ENCODE measurements at regions not wholly inside any gene's neighbourhood (a gene's known extent, or its start where the extent isn't known, plus 50 kb on each side); places are given as distances from the start of the nearest gene placed in this dataset.

- DNase-seq (ENCODE audit: low read depth in 1 of 2, low spot score in 1 of 2) = no peak
Measured at GRCh38 chr3:72152551-72153476, 367.9 kb upstream of the PROK2 start.

- DNase-seq (ENCODE audit: low read depth in 1 of 2, low spot score in 1 of 2) = no peak
Measured at GRCh38 chr3:72151465-72152238, 366.7 kb upstream of the PROK2 start.

GRCh38 chr3:72150634-72151412, 365.9 kb upstream of the PROK2 start:
- no peak for DNase-seq (ENCODE audit: low read depth in 1 of 2, low spot score in 1 of 2)

GRCh38 chr3:72149645-72150300, 364.8 kb upstream of the PROK2 start:
- DNase-seq (ENCODE audit: low read depth in 1 of 2, low spot score in 1 of 2) = no peak

GRCh38 chr3:72147600-72147999, 362.7 kb upstream of the PROK2 start:
- no peak for DNase-seq (ENCODE audit: low read depth in 1 of 2, low spot score in 1 of 2)

- no peak for DNase-seq (ENCODE audit: low read depth in 1 of 2, low spot score in 1 of 2)
Measured at GRCh38 chr3:72145506-72146380, 360.8 kb upstream of the PROK2 start.

GRCh38 chr3:72144773-72145505, 360.0 kb upstream of the PROK2 start:
- no peak for DNase-seq (ENCODE audit: low read depth in 1 of 2, low spot score in 1 of 2)

GRCh38 chr3:72143966-72144717, 359.2 kb upstream of the PROK2 start:
- DNase-seq (ENCODE audit: low read depth in 1 of 2, low spot score in 1 of 2) = no peak

- no peak for DNase-seq (ENCODE audit: low read depth in 1 of 2, low spot score in 1 of 2)
Measured at GRCh38 chr3:72143322-72143721, 358.4 kb upstream of the PROK2 start.

GRCh38 chr3:72142028-72142427, 357.1 kb upstream of the PROK2 start:
- no peak for DNase-seq (ENCODE audit: low read depth in 1 of 2, low spot score in 1 of 2)

- no peak for DNase-seq (ENCODE audit: low read depth in 1 of 2, low spot score in 1 of 2)
Measured at GRCh38 chr3:72141264-72141663, 356.3 kb upstream of the PROK2 start.

- no peak for DNase-seq (ENCODE audit: low read depth in 1 of 2, low spot score in 1 of 2)
Measured at GRCh38 chr3:72139316-72139715, 354.4 kb upstream of the PROK2 start.

- DNase-seq (ENCODE audit: low read depth in 1 of 2, low spot score in 1 of 2) = no peak
Measured at GRCh38 chr3:72137865-72138861, 353.2 kb upstream of the PROK2 start.

- DNase-seq (ENCODE audit: low read depth in 1 of 2, low spot score in 1 of 2) = no peak
Measured at GRCh38 chr3:72135636-72136035, 350.7 kb upstream of the PROK2 start.

- no peak for DNase-seq (ENCODE audit: low read depth in 1 of 2, low spot score in 1 of 2)
Measured at GRCh38 chr3:72134989-72135451, 350.1 kb upstream of the PROK2 start.

- DNase-seq (ENCODE audit: low read depth in 1 of 2, low spot score in 1 of 2) = no peak
Measured at GRCh38 chr3:72133329-72134011, 348.5 kb upstream of the PROK2 start.

- no peak for DNase-seq (ENCODE audit: low read depth in 1 of 2, low spot score in 1 of 2)
Measured at GRCh38 chr3:72131899-72132298, 347.0 kb upstream of the PROK2 start.
